A549 (cell line): ENCODE measurements at regions not wholly inside any gene's neighbourhood (a gene's known extent, or its start where the extent isn't known, plus 50 kb on each side); places are given as distances from the start of the nearest gene placed in this dataset.

Experiments used
- ATAC-seq, 2 experiments: fragments of 200-7000 bp in 1 of 2; fragments of >200 bp in 1 of 2; cut with Nextera tagmentation in 1 of 2; cut with Tn5 transposase in 1 of 2; 3 replicates each; pipeline versions ENCODE4 v1.8.0 to v1.9.1; 2018 to 2020; ENCODE audit warnings: mild to moderate bottlenecking in 1 of 2, moderate library complexity in 1 of 2
- CTCF ChIA-PET: fragments of 300-600 bp; sonication (Branson Sonifier 250); formaldehyde crosslinking; extraction: SDS; loops from one replicate; lab custom pipeline; 2021; ENCODE audit warnings: antibody characterized with exemption, inconsistent platforms; lab: Yijun Ruan, JAX
- POLR2A ChIA-PET: fragments of 350-600 bp; formaldehyde crosslinking; extraction: SDS; loops from one replicate; lab custom pipeline; 2021; ENCODE audit warnings: antibody characterized with exemption, inconsistent platforms; lab: Yijun Ruan, JAX
- DNase-seq, 2 experiments: peaks; one replicate each; pipeline versions ENCODE4 v3.0.0 to v3.0.0-alpha.2; 2011 to 2016; ENCODE audit warnings: low read depth in 1 of 2, low spot score in 1 of 2
- FAIRE-seq: peaks from 2 replicates; lab custom pipeline; 2011; peaks lifted over from hg19 to GRCh38; lab: Jason Lieb, UNC
- H3K27ac ChIP-seq, 2 experiments: fragments of >200 bp; sonication (Bioruptor Twin); formaldehyde crosslinking; 3 replicates each; pipeline ENCODE4 v1.5.1; 2016 to 2017
- H3K4me1 ChIP-seq: fragments of >200 bp; sonication (Bioruptor Twin); formaldehyde crosslinking; 3 replicates; pipeline ENCODE4 v1.6.1; 2016
- H3K4me2 ChIP-seq: fragments of >200 bp; sonication (Bioruptor Twin); formaldehyde crosslinking; 3 replicates; pipeline ENCODE4 v1.6.1; 2016
- H3K4me3 ChIP-seq: fragments of >200 bp; sonication (Bioruptor Twin); formaldehyde crosslinking; 3 replicates; pipeline ENCODE4 v1.5.1; 2016
- H3K9me3 ChIP-seq: fragments of >200 bp; sonication (Bioruptor Twin); formaldehyde crosslinking; 3 replicates; pipeline ENCODE4 v1.6.1; 2016
- ATOH8 ChIP-seq: fragments of 250-450 bp; sonication (Bioruptor Pico); IDR thresholded peaks from 2 replicates; pipeline ENCODE4 v1.5.0; 2020; ENCODE audit warnings: low read depth, mild to moderate bottlenecking, moderate library complexity
- BHLHE40 ChIP-seq: IDR thresholded peaks from 2 replicates; pipeline ENCODE4 v1.6.1; 2012; ENCODE audit warnings: low read depth, low read length, inconsistent platforms
- CHD2 ChIP-seq: fragments of 150-350 bp; IDR thresholded peaks from 2 replicates; pipeline ENCODE4 v1.6.1; 2014; ENCODE audit warnings: low read length; ENCODE audit not compliant: partially characterized antibody
- CTCF ChIP-seq: fragments of >200 bp; sonication (Bioruptor Twin); formaldehyde crosslinking; IDR thresholded peaks from 3 replicates; pipeline ENCODE4 v1.5.1; 2016
- EHF ChIP-seq: fragments of 250-450 bp; sonication (Bioruptor Pico); IDR thresholded peaks from 2 replicates; pipeline ENCODE4 v1.5.0; 2020; ENCODE audit warnings: mild to moderate bottlenecking
- EP300 ChIP-seq, 2 experiments: fragments of >200 bp; sonication (Bioruptor Twin); formaldehyde crosslinking; IDR thresholded peaks; 2 replicates in 1 of 2; 3 replicates in 1 of 2; pipeline ENCODE4 v1.6.1; 2016 to 2017
- ESRRA ChIP-seq: fragments of 150-350 bp; IDR thresholded peaks from 2 replicates; pipeline ENCODE4 v1.6.1; 2014; ENCODE audit warnings: mild to moderate bottlenecking, low read length, borderline replicate concordance
- FOSL2 ChIP-seq, 2 experiments: fragments of 450-650 bp in 1 of 2; fragments of >200 bp in 1 of 2; sonication (Bioruptor Twin) in 1 of 2; formaldehyde crosslinking; IDR thresholded peaks; 2 replicates each; pipeline versions ENCODE4 v1.5.0 to v1.6.1; 2016 to 2020; ENCODE audit warnings: mild to moderate bottlenecking in 1 of 2, moderate library complexity in 1 of 2
- HES2 ChIP-seq: fragments of >200 bp; sonication (Bioruptor Twin); formaldehyde crosslinking; IDR thresholded peaks from 2 replicates; pipeline ENCODE4 v1.6.1; 2016
- HMGXB4 ChIP-seq: fragments of 250-450 bp; sonication (Bioruptor Pico); IDR thresholded peaks from 2 replicates; pipeline ENCODE4 v1.5.0; 2021; ENCODE audit warnings: mild to moderate bottlenecking, moderate library complexity, borderline replicate concordance
- HOXB13 ChIP-seq: fragments of 250-450 bp; sonication (Bioruptor Pico); IDR thresholded peaks from 2 replicates; pipeline ENCODE4 v1.5.0; 2020; ENCODE audit warnings: low read depth, mild to moderate bottlenecking, moderate library complexity
- HOXB5 ChIP-seq: fragments of 250-450 bp; sonication (Bioruptor Pico); IDR thresholded peaks from 2 replicates; pipeline ENCODE4 v1.5.0; 2020; ENCODE audit warnings: mild to moderate bottlenecking, moderate library complexity
- JUN ChIP-seq, 2 experiments: fragments of >200 bp; sonication (Bioruptor Twin); formaldehyde crosslinking; IDR thresholded peaks; 2 replicates in 1 of 2; 3 replicates in 1 of 2; pipeline ENCODE4 v1.6.1; 2016 to 2017
- MAZ ChIP-seq: fragments of 150-350 bp; IDR thresholded peaks from 2 replicates; pipeline ENCODE4 v1.6.1; 2014; ENCODE audit warnings: antibody characterized with exemption, low read depth, low read length, borderline replicate concordance
- NR3C1 ChIP-seq: fragments of >200 bp; sonication (Bioruptor Twin); formaldehyde crosslinking; IDR thresholded peaks from 3 replicates; pipeline ENCODE4 v1.6.1; 2017
- PBX3 ChIP-seq: IDR thresholded peaks from 2 replicates; pipeline ENCODE4 v1.6.1; 2012
- PHF8 ChIP-seq: fragments of 200-600 bp; sonication (generic); IDR thresholded peaks from 2 replicates; pipeline ENCODE4 v1.6.1; 2016; ENCODE audit warnings: low read depth, mild to moderate bottlenecking, antibody characterized with exemption, moderate library complexity, borderline replicate concordance
- POLR2A ChIP-seq: IDR thresholded peaks from 2 replicates; pipeline ENCODE4 v1.6.1; 2012; ENCODE audit warnings: mild to moderate bottlenecking, low read length
- POLR2AphosphoS2 ChIP-seq: conservative IDR thresholded peaks from 2 replicates; pipeline ENCODE4 v1.6.1; 2012; ENCODE audit warnings: low read length, improper control_type of control experiment, inconsistent platforms
- RAD21 ChIP-seq, 2 experiments: fragments of >200 bp in 1 of 2; sonication (Bioruptor Twin) in 1 of 2; formaldehyde crosslinking in 1 of 2; IDR thresholded peaks in 1 of 2; conservative IDR thresholded peaks in 1 of 2; 2 replicates in 1 of 2; 3 replicates in 1 of 2; pipeline ENCODE4 v1.6.1; 2012 to 2018; ENCODE audit warnings: inconsistent platforms in 1 of 2
- RARB ChIP-seq: fragments of 250-450 bp; sonication (Bioruptor Pico); IDR thresholded peaks from 2 replicates; pipeline ENCODE4 v1.8.0; 2021; ENCODE audit warnings: mild to moderate bottlenecking, moderate library complexity
- RCOR1 ChIP-seq: fragments of 150-350 bp; IDR thresholded peaks from 2 replicates; pipeline ENCODE4 v1.6.1; 2014; ENCODE audit warnings: antibody characterized with exemption, low read length, low read depth
- RNF2 ChIP-seq: fragments of 200-600 bp; sonication (generic); IDR thresholded peaks from 2 replicates; pipeline ENCODE4 v1.6.1; 2016; ENCODE audit warnings: low read depth, mild to moderate bottlenecking, antibody characterized with exemption, moderate library complexity, borderline replicate concordance
- SREBF2 ChIP-seq: fragments of 450-650 bp; IDR thresholded peaks from 2 replicates; pipeline ENCODE4 v1.6.1; 2014; ENCODE audit warnings: mild to moderate bottlenecking, moderate library complexity
- TFCP2L1 ChIP-seq: fragments of 250-450 bp; sonication (Bioruptor Pico); IDR thresholded peaks from 2 replicates; pipeline ENCODE4 v1.5.0; 2021; ENCODE audit warnings: mild to moderate bottlenecking
- TP53 ChIP-seq: fragments of 250-450 bp; sonication (Bioruptor Pico); IDR thresholded peaks from 2 replicates; pipeline ENCODE4 v1.5.0; 2021; ENCODE audit warnings: mild to moderate bottlenecking, moderate library complexity
- USF2 ChIP-seq: fragments of 450-650 bp; IDR thresholded peaks from 2 replicates; pipeline ENCODE4 v1.6.1; 2014; ENCODE audit warnings: antibody characterized with exemption
- ZC3H11A ChIP-seq: fragments of 450-650 bp; IDR thresholded peaks from 2 replicates; pipeline ENCODE4 v1.6.1; 2014; ENCODE audit warnings: antibody characterized with exemption, mild to moderate bottlenecking
- ZFP36 ChIP-seq: fragments of 450-650 bp; IDR thresholded peaks from 2 replicates; pipeline ENCODE4 v1.6.1; 2014; ENCODE audit warnings: borderline replicate concordance; ENCODE audit not compliant: partially characterized antibody
- ZNF302 ChIP-seq: fragments of 250-450 bp; sonication (Bioruptor Pico); IDR thresholded peaks from 2 replicates; pipeline ENCODE4 v1.9.0; 2021; ENCODE audit warnings: inconsistent platforms, mild to moderate bottlenecking, moderate library complexity
- WGBS: methylation state at CpG from one replicate; pipeline ENCODE4 v1.1.6; 2017; ENCODE audit errors: missing lambda C conversion rate; 5-methylcytosine and 5-hydroxymethylcytosine counted together

GRCh38 chr1:39139723-39140360 lies 64.7 kb upstream of the MACF1 start:
- Histone ChIP-seq H3K4me1 (peaks cover 31% of the 10 kb centered on the region), H3K27ac (no peak overlapping the region), H3K4me2 (no peak overlapping the region), H3K9me3 (no peaks in the 10 kb centered on the region), H3K4me3 (no peak overlapping the region)
- DNase-seq: no peak
- no peak for ATAC-seq
- POLR2A ChIA-PET: no interaction called here
- TF ChIP-seq HES2: no peak
- no peak for TF ChIP-seq NR3C1
- TF ChIP-seq POLR2A: no peak
- TF ChIP-seq BHLHE40: no peak
- no peak for TF ChIP-seq USF2
- no peak for TF ChIP-seq ZNF302 (CRISPR knock-in tag)
- no peak for TF ChIP-seq RARB (CRISPR knock-in tag)
- no peak for TF ChIP-seq RNF2
- TF ChIP-seq CTCF: no peak
- TF ChIP-seq ESRRA: no peak
- TF ChIP-seq ZFP36: no peak
- TF ChIP-seq CHD2: no peak
- TF ChIP-seq ATOH8: no peak
- TF ChIP-seq RCOR1: no peak
- TF ChIP-seq TP53 (CRISPR knock-in tag): no peak
- no peak for TF ChIP-seq EHF (CRISPR knock-in tag)
- TF ChIP-seq MAZ: no peak
- no peak for TF ChIP-seq POLR2AphosphoS2
- no peak for TF ChIP-seq HOXB13 (CRISPR knock-in tag)
- no peak for TF ChIP-seq EP300 (IDR thresholded peaks at IDR 0.05)
- FAIRE-seq: no peak
- WGBS: 95% methylated on average over 3 of the region's 3 CpGs
- CTCF ChIA-PET: interaction anchor here (0.6 to 5.4 kb wide), 3 partner anchors 41 to 780 kb away, joined by 3 to 37 read pairs (median 4); no protein-coding TSS in a partner anchor

GRCh38 chr1:39141925-39142324 lies 62.6 kb upstream of the MACF1 start:
- FAIRE-seq (no peak), ATAC-seq (no peak), DNase-seq (no peak)
- ChIA-PET POLR2A (no interaction called here), CTCF (interaction anchor here (1.5 to 2.9 kb wide), 6 partner anchors 9 to 117 kb away, joined by 3 to 14 read pairs (median 4); no protein-coding TSS in a partner anchor)
- Histone ChIP-seq H3K4me1 (peaks cover 28% of the 10 kb centered on the region), H3K9me3 (no peaks in the 10 kb centered on the region), H3K4me3 (no peak overlapping the region), H3K27ac (peak overlapping the region in 1 of 2 experiments; percentile 5; a peak in 1 of 6 replicates), H3K4me2 (0 out of 3 replicates have a peak overlapping the region, but pooled peaks have one; percentile 30)
- 93% methylated on average over 1 of the region's 1 CpG for WGBS
- no peak for TF ChIP-seq ZC3H11A
- no peak for TF ChIP-seq PBX3
- TF ChIP-seq SREBF2: no peak
- TF ChIP-seq HMGXB4: no peak
- TF ChIP-seq TFCP2L1: no peak
- no peak for TF ChIP-seq FOSL2 (IDR thresholded peaks at IDR 0.05)
- no peak for TF ChIP-seq FOSL2 (CRISPR knock-in tag; IDR thresholded peaks at IDR 0.05)
- no peak for TF ChIP-seq JUN (IDR thresholded peaks at IDR 0.05)
- no peak for TF ChIP-seq PHF8
- no peak for TF ChIP-seq RAD21 (conservative IDR thresholded peaks at IDR 0.05 in 1 of 2, IDR thresholded peaks at IDR 0.05 in 1 of 2)
- TF ChIP-seq HOXB5 (CRISPR knock-in tag): no peak
- no peak for TF ChIP-seq CTCF
